Gastroesophageal sphincter (tissue), 3 donors: ENCODE measurements at regions not wholly inside any gene's neighbourhood (a gene's known extent, or its start where the extent isn't known, plus 50 kb on each side); places are given as distances from the start of the nearest gene placed in this dataset.

ENCODE experiments used
- CTCF ChIP-seq, 4 experiments: fragments of 200-600 bp in 2 of 4; fragments of 450-650 bp in 2 of 4; sonication (generic) in 1 of 4; IDR thresholded peaks; one replicate each; pipeline ENCODE4 v1.5.1; 2017 to 2019; ENCODE audit warnings: antibody characterized with exemption in 4 of 4, mild to moderate bottlenecking in 2 of 4, moderate library complexity in 2 of 4
- EP300 ChIP-seq: sonication (generic); formaldehyde crosslinking; IDR thresholded peaks from one replicate; pipeline ENCODE4 v1.6.1; 2017; ENCODE audit warnings: antibody characterized with exemption, mild to moderate bottlenecking
- POLR2A ChIP-seq, 2 donors: fragments of 450-650 bp; IDR thresholded peaks; one replicate each; pipeline ENCODE4 v1.6.1; 2017; ENCODE audit warnings: antibody characterized with exemption in 2 of 2, mild to moderate bottlenecking in 2 of 2, moderate library complexity in 1 of 2

- TF ChIP-seq CTCF (IDR thresholded peaks at IDR 0.05) (no peak), POLR2A (IDR thresholded peaks at IDR 0.05) (no peak), EP300 (no peak)
Observed at GRCh38 chr12:115860619-115861018, 416.9 kb downstream of the MED13L start.
